Mucosa of descending colon (tissue), 3 donors: ENCODE measurements at regions not wholly inside any gene's neighbourhood (a gene's known extent, or its start where the extent isn't known, plus 50 kb on each side); places are given as distances from the start of the nearest gene placed in this dataset.
"Not testable (repeated sequence)": the region's sequence is repeated elsewhere in the genome, so short reads cannot be mapped to it uniquely, and the experiment has no call there.

Experiments used
- ATAC-seq: fragments of 200-7000 bp; cut with Tn5 transposase; one replicate; pipeline ENCODE4 v1.9.1; 2020; ENCODE audit warnings: mild to moderate bottlenecking, moderate library complexity
- DNase-seq, 3 donors: peaks; one replicate each; pipeline ENCODE4 v3.0.0-alpha.2; 2020
- H3K36me3 ChIP-seq: fragments of 200-600 bp; one replicate; pipeline ENCODE4 v1.8.0; 2021; ENCODE audit warnings: low read depth, mild to moderate bottlenecking
- H3K4me1 ChIP-seq: fragments of 200-600 bp; one replicate; pipeline ENCODE4 v1.8.0; 2021; ENCODE audit warnings: low read depth, mild to moderate bottlenecking
- H3K4me3 ChIP-seq: fragments of 200-600 bp; one replicate; pipeline ENCODE4 v1.8.0; 2021; ENCODE audit warnings: mild to moderate bottlenecking
- H3K9me3 ChIP-seq: fragments of 200-600 bp; one replicate; pipeline ENCODE4 v1.8.0; 2021; ENCODE audit warnings: mild to moderate bottlenecking
- intact Hi-C, 2 donors: fragments of 100-400 bp; cut with DNase I in 1 of 2; cut with micrococcal nuclease in 1 of 2; formaldehyde crosslinking; loops; one replicate each; pipeline versions ENCODE4 v1.11.0 to v1.11.1; 2022; cut with DNase I, micrococcal nuclease
- TF ChIP-seq, protein P1 (sequence below): fragments of 200-600 bp; IDR thresholded peaks from one replicate; pipeline ENCODE4 v1.8.0; 2022; ENCODE audit warnings: antibody characterized with exemption, mild to moderate bottlenecking
- donor health status: DM: no; HTN: no; CAD: no; lungs with moderate emphysema.
- donor health status: DM: no; HTN: no; CAD: no.
- donor health status: DM: no; HTN: yes; CAD: no.

DNA sequence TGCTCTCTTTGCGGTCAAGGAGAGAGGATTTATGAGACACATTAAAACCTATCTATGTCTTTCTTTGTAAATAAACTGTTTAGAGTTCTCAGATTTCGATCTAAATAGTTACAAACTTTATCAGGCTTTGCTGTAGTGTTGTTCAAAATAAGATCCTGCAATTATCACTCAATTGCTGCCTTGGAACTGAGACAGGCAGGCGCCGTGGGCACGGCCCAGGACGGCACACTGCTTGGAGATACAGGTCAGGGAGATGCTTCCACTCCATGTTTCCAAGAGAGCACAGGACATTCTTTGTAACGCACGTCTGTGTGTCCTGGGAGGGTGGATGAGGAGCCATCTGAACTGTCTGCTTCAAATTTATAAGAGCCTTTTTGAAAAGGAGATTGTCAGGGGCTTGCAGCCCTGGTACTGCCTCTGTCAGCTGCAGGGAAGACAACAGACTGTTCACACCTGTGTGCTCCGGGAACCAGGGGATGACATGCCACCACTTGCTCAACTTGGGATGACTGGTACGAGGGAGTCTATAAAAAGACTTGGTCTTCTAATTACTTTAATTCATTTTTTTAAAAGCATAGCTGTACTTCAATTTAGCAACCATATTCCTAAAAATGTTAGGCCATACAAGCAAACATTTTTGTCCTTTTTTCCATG, 472.9 kb upstream of the RUNX1 start:
- ATAC-seq: no peak
- intact Hi-C loops: no loop called here
- TF ChIP-seq, protein P1, sequence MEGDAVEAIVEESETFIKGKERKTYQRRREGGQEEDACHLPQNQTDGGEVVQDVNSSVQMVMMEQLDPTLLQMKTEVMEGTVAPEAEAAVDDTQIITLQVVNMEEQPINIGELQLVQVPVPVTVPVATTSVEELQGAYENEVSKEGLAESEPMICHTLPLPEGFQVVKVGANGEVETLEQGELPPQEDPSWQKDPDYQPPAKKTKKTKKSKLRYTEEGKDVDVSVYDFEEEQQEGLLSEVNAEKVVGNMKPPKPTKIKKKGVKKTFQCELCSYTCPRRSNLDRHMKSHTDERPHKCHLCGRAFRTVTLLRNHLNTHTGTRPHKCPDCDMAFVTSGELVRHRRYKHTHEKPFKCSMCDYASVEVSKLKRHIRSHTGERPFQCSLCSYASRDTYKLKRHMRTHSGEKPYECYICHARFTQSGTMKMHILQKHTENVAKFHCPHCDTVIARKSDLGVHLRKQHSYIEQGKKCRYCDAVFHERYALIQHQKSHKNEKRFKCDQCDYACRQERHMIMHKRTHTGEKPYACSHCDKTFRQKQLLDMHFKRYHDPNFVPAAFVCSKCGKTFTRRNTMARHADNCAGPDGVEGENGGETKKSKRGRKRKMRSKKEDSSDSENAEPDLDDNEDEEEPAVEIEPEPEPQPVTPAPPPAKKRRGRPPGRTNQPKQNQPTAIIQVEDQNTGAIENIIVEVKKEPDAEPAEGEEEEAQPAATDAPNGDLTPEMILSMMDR: no peak

DNA sequence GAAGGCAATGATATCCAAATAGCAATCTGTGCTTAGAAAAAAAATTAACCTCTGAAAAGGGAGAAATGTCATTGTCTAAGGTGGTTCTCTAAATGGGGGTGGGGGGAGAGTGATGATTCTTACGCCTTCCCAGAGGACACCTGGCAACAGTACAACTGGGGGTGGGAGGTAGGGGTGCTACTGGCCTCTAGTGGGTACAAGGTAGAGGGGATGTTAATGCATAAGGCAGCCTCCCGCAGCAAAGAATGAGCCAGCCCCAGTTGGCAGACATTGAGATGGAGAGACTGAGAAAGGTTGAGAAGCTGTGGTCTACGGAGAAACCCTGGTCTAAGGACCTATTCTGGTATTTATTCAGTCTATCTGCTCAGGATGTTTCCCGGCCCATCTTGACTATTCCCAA, 472.2 kb upstream of the RUNX1 start:
- DNase-seq (no peak), ATAC-seq (no peak)
- no peaks in the 10 kb centered on the region for H3K36me3 ChIP-seq
- no peak overlapping the region for H3K4me3 ChIP-seq
- no peaks in the 10 kb centered on the region for H3K9me3 ChIP-seq
- intact Hi-C loops: no loop called here
- H3K4me1 ChIP-seq: no peaks in the 10 kb centered on the region
- TF ChIP-seq, protein P1: no peak

More for the DNA sequence above, 472.9 kb upstream of the RUNX1 start:
- Histone ChIP-seq H3K4me1 (no peaks in the 10 kb centered on the region), H3K4me3 (no peak overlapping the region), H3K36me3 (no peaks in the 10 kb centered on the region), H3K9me3 (no peaks in the 10 kb centered on the region)
- DNase-seq: no peak

DNA sequence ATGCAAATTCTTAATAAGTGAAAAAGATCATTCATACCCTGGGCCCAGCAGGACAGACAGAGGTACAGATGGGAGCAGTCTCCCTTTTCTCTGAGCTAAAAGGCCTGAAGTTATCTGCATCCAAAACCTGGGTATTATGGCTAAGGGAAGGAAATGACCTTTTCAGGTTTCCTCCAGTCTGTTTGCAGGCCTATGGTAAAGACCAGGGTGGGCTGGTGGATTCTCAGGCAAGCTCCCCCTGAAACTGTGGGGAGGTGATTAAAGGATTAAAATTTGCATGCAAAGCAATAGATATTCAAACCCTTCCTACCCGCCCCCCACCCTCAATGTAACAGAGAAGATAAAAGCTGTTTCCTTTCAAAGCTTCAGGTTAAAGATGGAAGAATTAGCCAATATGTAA, 471.8 kb upstream of the RUNX1 start:
- Histone ChIP-seq H3K9me3 (no peaks in the 10 kb centered on the region), H3K4me1 (no peaks in the 10 kb centered on the region), H3K36me3 (no peaks in the 10 kb centered on the region), H3K4me3 (no peak overlapping the region)
- TF ChIP-seq, protein P1: no peak
- intact Hi-C loops: no loop called here
- no peak for DNase-seq
- ATAC-seq: no peak

DNA sequence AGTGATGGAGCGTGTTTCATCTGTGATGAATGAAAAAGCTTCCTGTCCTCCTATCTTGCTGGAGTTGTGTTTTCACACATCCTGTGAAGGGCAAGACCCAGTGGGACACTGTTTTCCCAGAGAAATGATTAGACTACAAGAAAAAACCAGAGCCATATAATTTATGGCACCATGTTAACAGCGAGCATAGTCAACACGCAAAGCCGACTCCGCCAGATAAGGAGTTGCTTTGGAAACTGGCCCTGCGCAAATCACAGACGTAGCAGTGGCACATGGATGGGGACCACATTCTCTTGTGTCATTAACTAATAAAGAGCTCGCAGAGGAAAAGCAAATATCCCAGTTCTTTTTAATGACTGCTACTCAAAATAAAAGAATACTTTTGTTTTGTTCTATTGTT, 471.2 kb upstream of the RUNX1 start:
- no peaks in the 10 kb centered on the region for H3K36me3 ChIP-seq
- H3K4me1 ChIP-seq: no peaks in the 10 kb centered on the region
- DNase-seq (no peak), ATAC-seq (peak; percentile 21)
- H3K9me3 ChIP-seq: no peaks in the 10 kb centered on the region
- TF ChIP-seq, protein P1: no peak
- no peak overlapping the region for H3K4me3 ChIP-seq
- intact Hi-C loops: no loop called here

DNA sequence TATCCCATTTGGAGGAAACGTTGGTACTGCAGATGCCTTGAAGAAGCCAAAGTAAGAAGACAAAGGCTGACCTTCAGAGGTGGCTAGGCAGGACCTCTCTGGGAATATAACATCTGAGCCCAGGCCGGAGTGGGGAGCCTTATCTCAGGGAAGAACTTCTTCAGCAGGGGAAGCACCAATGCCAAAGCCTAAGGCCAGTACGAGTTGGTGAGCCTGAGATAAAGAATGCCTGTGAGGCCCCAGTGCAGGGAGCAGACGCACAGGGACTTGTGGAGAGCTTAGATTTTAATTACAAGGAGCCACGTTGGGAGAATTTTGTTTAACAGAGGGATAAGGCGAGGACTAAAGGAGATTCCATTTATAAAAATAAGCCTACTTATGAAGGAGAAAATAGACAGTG, 468.8 kb upstream of the RUNX1 start:
- Histone ChIP-seq H3K36me3 (no peaks in the 10 kb centered on the region), H3K4me1 (no peaks in the 10 kb centered on the region), H3K4me3 (no peak overlapping the region), H3K9me3 (no peaks in the 10 kb centered on the region)
- TF ChIP-seq, protein P1: no peak
- no peak for ATAC-seq
- intact Hi-C loops: no loop called here
- DNase-seq: no peak

- DNase-seq, H3K4me3 ChIP-seq, H3K36me3 ChIP-seq, intact Hi-C loops, H3K4me1 ChIP-seq, H3K9me3 ChIP-seq, ATAC-seq: not testable (repeated sequence)
These were observed 467.2 kb upstream of the RUNX1 start for GRCh38 chr21:35516292-35516691.
